HG03064 (cell line): ENCODE measurements at regions not wholly inside any gene's neighbourhood (a gene's known extent, or its start where the extent isn't known, plus 50 kb on each side); places are given as distances from the start of the nearest gene placed in this dataset.
"Not testable (repeated sequence)": the region's sequence is repeated elsewhere in the genome, so short reads cannot be mapped to it uniquely, and the experiment has no call there.

ENCODE experiments used
- ATAC-seq: cut with Tn5 transposase; IDR thresholded peaks from one replicate; pipeline ENCODE4 v1.9.1; 2021; ENCODE audit warnings: low read depth; ENCODE audit not compliant: unreplicated experiment

GRCh38 chr4:157701695-157701994 lies 471.2 kb downstream of the GASK1B start:
- ATAC-seq = no peak

- ATAC-seq = no peak
These were observed 471.7 kb downstream of the GASK1B start for GRCh38 chr4:157700898-157701694.

GRCh38 chr4:157689476-157689875 lies 468.9 kb downstream of the GRIA2 start:
- no peak for ATAC-seq

- ATAC-seq = no peak
These were observed 467.4 kb downstream of the GRIA2 start for GRCh38 chr4:157687971-157688370.

- not testable (repeated sequence) for ATAC-seq
These were observed 458.8 kb downstream of the GRIA2 start for GRCh38 chr4:157679326-157679725.

- ATAC-seq = no peak
These were observed 457.9 kb downstream of the GRIA2 start for GRCh38 chr4:157678478-157678877.

- no peak for ATAC-seq
These were observed 454.2 kb downstream of the GRIA2 start for GRCh38 chr4:157674699-157675098.

- ATAC-seq = no peak
These were observed 447.3 kb downstream of the GRIA2 start for GRCh38 chr4:157667836-157668235.

- ATAC-seq = no peak
These were observed 444.2 kb downstream of the GRIA2 start for GRCh38 chr4:157664726-157665125.

- ATAC-seq = no peak
These were observed 434.7 kb downstream of the GRIA2 start for GRCh38 chr4:157655096-157655809.

GRCh38 chr4:157643257-157643656 lies 422.7 kb downstream of the GRIA2 start:
- no peak for ATAC-seq

- ATAC-seq = no peak
These were observed 413.5 kb downstream of the GRIA2 start for GRCh38 chr4:157634057-157634456.

GRCh38 chr4:157616741-157617472 lies 396.4 kb downstream of the GRIA2 start:
- no peak for ATAC-seq

GRCh38 chr4:157607996-157608395 lies 387.5 kb downstream of the GRIA2 start:
- no peak for ATAC-seq

GRCh38 chr4:157600583-157600982 lies 380.1 kb downstream of the GRIA2 start:
- no peak for ATAC-seq

GRCh38 chr4:157591245-157591644 lies 370.7 kb downstream of the GRIA2 start:
- no peak for ATAC-seq

GRCh38 chr4:157590679-157591078 lies 370.2 kb downstream of the GRIA2 start:
- ATAC-seq = no peak

- no peak for ATAC-seq
These were observed 367.3 kb downstream of the GRIA2 start for GRCh38 chr4:157587681-157588423.

- ATAC-seq = no peak
These were observed 361.6 kb downstream of the GRIA2 start for GRCh38 chr4:157582141-157582540.

- no peak for ATAC-seq
These were observed 356.2 kb downstream of the GRIA2 start for GRCh38 chr4:157576671-157577217.

- ATAC-seq = no peak
These were observed 354.8 kb downstream of the GRIA2 start for GRCh38 chr4:157575339-157575738.
